WTC11 (cell line): ENCODE measurements at regions not wholly inside any gene's neighbourhood (a gene's known extent, or its start where the extent isn't known, plus 50 kb on each side); places are given as distances from the start of the nearest gene placed in this dataset.

Source experiments
- ATAC-seq: fragments of 200-7000 bp; cut with Tn5 transposase; 2 replicates; pipeline ENCODE4 v1.10.0; 2021; ENCODE audit warnings: mild to moderate bottlenecking, moderate library complexity
- CTCF ChIA-PET: fragments of 300-600 bp; sonication (Branson Sonifier 250); formaldehyde crosslinking; loops from one replicate; lab custom pipeline; 2021; ENCODE audit warnings: antibody characterized with exemption; lab: Charles Lee
- POLR2A ChIA-PET: fragments of 350-600 bp; sonication (Branson Sonifier 250); formaldehyde crosslinking; loops from one replicate; lab custom pipeline; 2021; ENCODE audit warnings: antibody characterized with exemption; lab: Charles Lee
- DNase-seq: peaks from one replicate; pipeline ENCODE4 v3.0.0; 2021; ENCODE audit warnings: low spot score
- H3K27ac Mint-ChIP-seq: 2 replicates; pipeline ENCODE4 v1.8.0; 2021; ENCODE audit warnings: mixed read lengths
- H3K27me3 Mint-ChIP-seq: 2 replicates; pipeline ENCODE4 v1.8.0; 2021; ENCODE audit warnings: low read depth, mild to moderate bottlenecking, moderate library complexity, mixed read lengths
- H3K36me3 Mint-ChIP-seq: 2 replicates; pipeline ENCODE4 v1.8.0; 2021; ENCODE audit warnings: mixed read lengths
- H3K4me1 Mint-ChIP-seq: 2 replicates; pipeline ENCODE4 v1.8.0; 2022; ENCODE audit warnings: mixed read lengths
- H3K4me3 Mint-ChIP-seq: 2 replicates; pipeline ENCODE4 v1.8.0; 2021; ENCODE audit warnings: mild to moderate bottlenecking, moderate library complexity, mixed read lengths
- H3K9me3 Mint-ChIP-seq: 2 replicates; pipeline ENCODE4 v1.8.0; 2021; ENCODE audit warnings: mixed read lengths
- ATF3 ChIP-seq: sonication (generic); formaldehyde crosslinking; conservative IDR thresholded peaks from 2 replicates; pipeline ENCODE4 v1.8.1; 2022; ENCODE audit warnings: mild to moderate bottlenecking, missing genetic modification reagents
- CBFB ChIP-seq: sonication (generic); formaldehyde crosslinking; IDR thresholded peaks from 2 replicates; pipeline ENCODE4 v1.8.1; 2022; ENCODE audit warnings: mild to moderate bottlenecking, low read depth, missing genetic modification reagents
- CDX4 ChIP-seq: fragments of 250-450 bp; sonication (Bioruptor Pico); IDR thresholded peaks from 2 replicates; pipeline ENCODE4 v1.9.0; 2021; ENCODE audit warnings: moderate library complexity, mild to moderate bottlenecking, inconsistent platforms, borderline replicate concordance
- E2F1 ChIP-seq: sonication (generic); formaldehyde crosslinking; IDR thresholded peaks from 2 replicates; pipeline ENCODE4 v1.8.0; 2022; ENCODE audit warnings: mild to moderate bottlenecking, missing genetic modification reagents
- E2F4 ChIP-seq: sonication (generic); formaldehyde crosslinking; IDR thresholded peaks from 2 replicates; pipeline ENCODE4 v1.8.1; 2022; ENCODE audit warnings: low read depth, mild to moderate bottlenecking, moderate library complexity, missing genetic modification reagents, borderline replicate concordance
- E2F5 ChIP-seq: sonication (generic); formaldehyde crosslinking; IDR thresholded peaks from 2 replicates; pipeline ENCODE4 v1.8.1; 2022; ENCODE audit warnings: mild to moderate bottlenecking, moderate library complexity, missing genetic modification reagents
- EMX1 ChIP-seq: fragments of 250-450 bp; sonication (Bioruptor Pico); IDR thresholded peaks from 2 replicates; pipeline ENCODE4 v1.8.0; 2021; ENCODE audit warnings: mild to moderate bottlenecking
- ERG ChIP-seq: fragments of 250-450 bp; sonication (Bioruptor Pico); IDR thresholded peaks from 2 replicates; pipeline ENCODE4 v1.8.0; 2021; ENCODE audit warnings: mild to moderate bottlenecking
- ETV6 ChIP-seq: sonication (generic); formaldehyde crosslinking; IDR thresholded peaks from 2 replicates; pipeline ENCODE4 v1.8.1; 2022; ENCODE audit warnings: mild to moderate bottlenecking, missing genetic modification reagents
- FOXJ3 ChIP-seq: sonication (generic); formaldehyde crosslinking; IDR thresholded peaks from 2 replicates; pipeline ENCODE4 v1.9.0; 2021; ENCODE audit warnings: missing genetic modification reagents, mild to moderate bottlenecking, borderline replicate concordance
- FOXP1 ChIP-seq: sonication (generic); formaldehyde crosslinking; IDR thresholded peaks from 2 replicates; pipeline ENCODE4 v1.8.0; 2022; ENCODE audit warnings: missing genetic modification reagents, mild to moderate bottlenecking, moderate library complexity, borderline replicate concordance
- GTF2I ChIP-seq: fragments of 250-450 bp; sonication (Bioruptor Pico); conservative IDR thresholded peaks from 2 replicates; pipeline ENCODE4 v1.4.0; 2021; ENCODE audit warnings: mild to moderate bottlenecking
- JUN ChIP-seq: sonication (generic); formaldehyde crosslinking; IDR thresholded peaks from 2 replicates; pipeline ENCODE4 v1.8.0; 2023; ENCODE audit warnings: mild to moderate bottlenecking, missing genetic modification reagents
- KAT7 ChIP-seq: sonication (generic); formaldehyde crosslinking; IDR thresholded peaks from 2 replicates; pipeline ENCODE4 v1.8.1; 2023; ENCODE audit warnings: missing genetic modification reagents, mild to moderate bottlenecking, borderline replicate concordance
- NR1H2 ChIP-seq: sonication (generic); formaldehyde crosslinking; IDR thresholded peaks from 2 replicates; pipeline ENCODE4 v1.9.0; 2021; ENCODE audit warnings: mild to moderate bottlenecking, moderate library complexity, missing genetic modification reagents
- PRDM15 ChIP-seq: sonication (generic); formaldehyde crosslinking; IDR thresholded peaks from 2 replicates; pipeline ENCODE4 v1.8.0; 2022; ENCODE audit warnings: missing genetic modification reagents
- RORB ChIP-seq: fragments of 250-450 bp; sonication (Bioruptor Pico); IDR thresholded peaks from 2 replicates; pipeline ENCODE4 v1.9.0; 2021; ENCODE audit warnings: mild to moderate bottlenecking
- SMAD3 ChIP-seq: sonication (generic); formaldehyde crosslinking; IDR thresholded peaks from 2 replicates; pipeline ENCODE4 v1.8.0; 2022; ENCODE audit warnings: missing genetic modification reagents, mild to moderate bottlenecking, borderline replicate concordance
- SMAD4 ChIP-seq: sonication (generic); formaldehyde crosslinking; IDR thresholded peaks from 2 replicates; pipeline ENCODE4 v1.8.0; 2022; ENCODE audit warnings: mild to moderate bottlenecking, missing genetic modification reagents
- TEAD4 ChIP-seq: sonication (generic); formaldehyde crosslinking; IDR thresholded peaks from 2 replicates; pipeline ENCODE4 v1.8.0; 2022; ENCODE audit warnings: mild to moderate bottlenecking, missing genetic modification reagents
- ZBTB21 ChIP-seq: sonication (generic); formaldehyde crosslinking; IDR thresholded peaks from 2 replicates; pipeline ENCODE4 v1.8.1; 2023; ENCODE audit warnings: mild to moderate bottlenecking, missing genetic modification reagents, borderline replicate concordance
- ZNF317 ChIP-seq: sonication (generic); formaldehyde crosslinking; IDR thresholded peaks from 2 replicates; pipeline ENCODE4 v1.8.1; 2023; ENCODE audit warnings: low read depth, mild to moderate bottlenecking, moderate library complexity, missing genetic modification reagents, borderline replicate concordance
- ZNF396 ChIP-seq: fragments of 250-450 bp; sonication (Bioruptor Pico); IDR thresholded peaks from 2 replicates; pipeline ENCODE4 v1.8.0; 2021; ENCODE audit warnings: mild to moderate bottlenecking, moderate library complexity, borderline replicate concordance

GRCh38 chr6:91152824-91153223 lies 566.0 kb upstream of the MAP3K7 start (continued):
- no peak for TF ChIP-seq E2F4 (CRISPR knock-in tag)

- H3K27me3 Mint-ChIP-seq: no peaks in the 10 kb centered on the region
- DNase-seq: no peak
- ATAC-seq: no peak
- no peaks in the 10 kb centered on the region for H3K9me3 Mint-ChIP-seq
- TF ChIP-seq FOXP1 (CRISPR knock-in tag): no peak
- no peak for TF ChIP-seq ETV6
- TF ChIP-seq SMAD4 (CRISPR knock-in tag): no peak
- TF ChIP-seq EMX1 (CRISPR knock-in tag): no peak
- no peak for TF ChIP-seq ZNF396 (CRISPR knock-in tag)
- TF ChIP-seq FOXJ3 (CRISPR knock-in tag): no peak
- TF ChIP-seq ZNF317 (CRISPR knock-in tag): no peak
- TF ChIP-seq TEAD4 (CRISPR knock-in tag): no peak
- no peak for TF ChIP-seq ERG (CRISPR knock-in tag)
- no peak for TF ChIP-seq E2F5 (CRISPR knock-in tag)
- CTCF ChIA-PET: no interaction called here
- POLR2A ChIA-PET: interaction anchor here (0.6 kb wide), 1 partner anchor 1864 kb away, joined by 5 read pairs; no protein-coding TSS in a partner anchor
- no peak overlapping the region for H3K27ac Mint-ChIP-seq
- H3K4me3 Mint-ChIP-seq: no peak overlapping the region
- no peaks in the 10 kb centered on the region for H3K36me3 Mint-ChIP-seq
- H3K4me1 Mint-ChIP-seq: peaks cover 10% of the 10 kb centered on the region
These were observed 563.3 kb upstream of the MAP3K7 start for GRCh38 chr6:91149956-91150705.

- no peak for ATAC-seq
- ChIA-PET CTCF (no interaction called here), POLR2A (no interaction called here)
- Mint-ChIP-seq H3K27ac (no peak overlapping the region), H3K36me3 (no peaks in the 10 kb centered on the region), H3K9me3 (no peaks in the 10 kb centered on the region), H3K27me3 (no peaks in the 10 kb centered on the region), H3K4me3 (no peak overlapping the region), H3K4me1 (peaks cover 3% of the 10 kb centered on the region)
- no peak for DNase-seq
- no peak for TF ChIP-seq RORB (CRISPR knock-in tag)
- no peak for TF ChIP-seq E2F1 (CRISPR knock-in tag)
- no peak for TF ChIP-seq PRDM15 (CRISPR knock-in tag)
- no peak for TF ChIP-seq ZBTB21 (CRISPR knock-in tag)
- no peak for TF ChIP-seq JUN (CRISPR knock-in tag)
- TF ChIP-seq GTF2I (CRISPR knock-in tag): no peak
- TF ChIP-seq KAT7: no peak
- TF ChIP-seq ATF3 (CRISPR knock-in tag): no peak
- no peak for TF ChIP-seq NR1H2 (CRISPR knock-in tag)
- TF ChIP-seq CBFB (CRISPR knock-in tag): no peak
- no peak for TF ChIP-seq SMAD3 (CRISPR knock-in tag)
- TF ChIP-seq CDX4 (CRISPR knock-in tag): no peak
These were observed 562.5 kb upstream of the MAP3K7 start for GRCh38 chr6:91149246-91149955.
